ENCODE measurements at regions not wholly inside any gene's neighbourhood (a gene's known extent, or its start where the extent isn't known, plus 50 kb on each side); places are given as distances from the start of the nearest gene placed in this dataset.

DNA sequence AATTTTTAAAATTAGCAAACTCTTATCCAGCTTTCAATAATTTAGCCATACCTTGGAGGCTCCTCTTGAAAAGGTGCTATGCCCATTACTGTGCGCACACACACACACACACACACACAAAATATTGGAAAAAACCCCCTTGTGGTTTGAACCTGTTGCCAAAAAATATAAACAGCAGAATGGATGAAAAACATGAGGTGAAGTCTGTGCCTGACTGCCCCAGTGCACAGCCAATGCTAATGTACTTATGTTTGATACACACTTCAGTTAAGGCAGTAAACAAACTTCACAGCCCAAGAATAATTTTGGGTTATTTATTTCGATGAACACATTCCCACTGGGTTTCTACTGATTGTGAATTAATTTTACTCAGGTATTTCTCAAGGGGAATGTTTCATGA, 113.2 kb upstream of the SEM1 start:
- TF ChIP-seq, protein P1, sequence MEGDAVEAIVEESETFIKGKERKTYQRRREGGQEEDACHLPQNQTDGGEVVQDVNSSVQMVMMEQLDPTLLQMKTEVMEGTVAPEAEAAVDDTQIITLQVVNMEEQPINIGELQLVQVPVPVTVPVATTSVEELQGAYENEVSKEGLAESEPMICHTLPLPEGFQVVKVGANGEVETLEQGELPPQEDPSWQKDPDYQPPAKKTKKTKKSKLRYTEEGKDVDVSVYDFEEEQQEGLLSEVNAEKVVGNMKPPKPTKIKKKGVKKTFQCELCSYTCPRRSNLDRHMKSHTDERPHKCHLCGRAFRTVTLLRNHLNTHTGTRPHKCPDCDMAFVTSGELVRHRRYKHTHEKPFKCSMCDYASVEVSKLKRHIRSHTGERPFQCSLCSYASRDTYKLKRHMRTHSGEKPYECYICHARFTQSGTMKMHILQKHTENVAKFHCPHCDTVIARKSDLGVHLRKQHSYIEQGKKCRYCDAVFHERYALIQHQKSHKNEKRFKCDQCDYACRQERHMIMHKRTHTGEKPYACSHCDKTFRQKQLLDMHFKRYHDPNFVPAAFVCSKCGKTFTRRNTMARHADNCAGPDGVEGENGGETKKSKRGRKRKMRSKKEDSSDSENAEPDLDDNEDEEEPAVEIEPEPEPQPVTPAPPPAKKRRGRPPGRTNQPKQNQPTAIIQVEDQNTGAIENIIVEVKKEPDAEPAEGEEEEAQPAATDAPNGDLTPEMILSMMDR (CRISPR knock-in tag; IDR thresholded peaks at IDR 0.05) = no peak
- TF ChIP-seq ZNF547 (CRISPR knock-in tag; IDR thresholded peaks at IDR 0.05) = no peak
- TF ChIP-seq, protein P2, sequence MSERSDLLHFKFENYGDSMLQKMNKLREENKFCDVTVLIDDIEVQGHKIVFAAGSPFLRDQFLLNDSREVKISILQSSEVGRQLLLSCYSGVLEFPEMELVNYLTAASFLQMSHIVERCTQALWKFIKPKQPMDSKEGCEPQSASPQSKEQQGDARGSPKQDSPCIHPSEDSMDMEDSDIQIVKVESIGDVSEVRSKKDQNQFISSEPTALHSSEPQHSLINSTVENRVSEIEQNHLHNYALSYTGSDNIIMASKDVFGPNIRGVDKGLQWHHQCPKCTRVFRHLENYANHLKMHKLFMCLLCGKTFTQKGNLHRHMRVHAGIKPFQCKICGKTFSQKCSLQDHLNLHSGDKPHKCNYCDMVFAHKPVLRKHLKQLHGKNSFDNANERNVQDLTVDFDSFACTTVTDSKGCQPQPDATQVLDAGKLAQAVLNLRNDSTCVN (CRISPR knock-in tag; IDR thresholded peaks at IDR 0.05; ENCODE audit: borderline replicate concordance) = no peak
- TF ChIP-seq BCL6 (CRISPR knock-in tag; IDR thresholded peaks at IDR 0.05) = no peak
- TF ChIP-seq ARID2 (CRISPR knock-in tag; IDR thresholded peaks at IDR 0.05; ENCODE audit: borderline replicate concordance) = no peak
- TF ChIP-seq, protein P3, sequence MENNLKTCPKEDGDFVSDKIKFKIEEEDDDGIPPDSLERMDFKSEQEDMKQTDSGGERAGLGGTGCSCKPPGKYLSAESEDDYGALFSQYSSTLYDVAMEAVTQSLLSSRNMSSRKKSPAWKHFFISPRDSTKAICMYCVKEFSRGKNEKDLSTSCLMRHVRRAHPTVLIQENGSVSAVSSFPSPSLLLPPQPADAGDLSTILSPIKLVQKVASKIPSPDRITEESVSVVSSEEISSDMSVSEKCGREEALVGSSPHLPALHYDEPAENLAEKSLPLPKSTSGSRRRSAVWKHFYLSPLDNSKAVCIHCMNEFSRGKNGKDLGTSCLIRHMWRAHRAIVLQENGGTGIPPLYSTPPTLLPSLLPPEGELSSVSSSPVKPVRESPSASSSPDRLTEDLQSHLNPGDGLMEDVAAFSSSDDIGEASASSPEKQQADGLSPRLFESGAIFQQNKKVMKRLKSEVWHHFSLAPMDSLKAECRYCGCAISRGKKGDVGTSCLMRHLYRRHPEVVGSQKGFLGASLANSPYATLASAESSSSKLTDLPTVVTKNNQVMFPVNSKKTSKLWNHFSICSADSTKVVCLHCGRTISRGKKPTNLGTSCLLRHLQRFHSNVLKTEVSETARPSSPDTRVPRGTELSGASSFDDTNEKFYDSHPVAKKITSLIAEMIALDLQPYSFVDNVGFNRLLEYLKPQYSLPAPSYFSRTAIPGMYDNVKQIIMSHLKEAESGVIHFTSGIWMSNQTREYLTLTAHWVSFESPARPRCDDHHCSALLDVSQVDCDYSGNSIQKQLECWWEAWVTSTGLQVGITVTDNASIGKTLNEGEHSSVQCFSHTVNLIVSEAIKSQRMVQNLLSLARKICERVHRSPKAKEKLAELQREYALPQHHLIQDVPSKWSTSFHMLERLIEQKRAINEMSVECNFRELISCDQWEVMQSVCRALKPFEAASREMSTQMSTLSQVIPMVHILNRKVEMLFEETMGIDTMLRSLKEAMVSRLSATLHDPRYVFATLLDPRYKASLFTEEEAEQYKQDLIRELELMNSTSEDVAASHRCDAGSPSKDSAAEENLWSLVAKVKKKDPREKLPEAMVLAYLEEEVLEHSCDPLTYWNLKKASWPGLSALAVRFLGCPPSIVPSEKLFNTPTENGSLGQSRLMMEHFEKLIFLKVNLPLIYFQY (CRISPR knock-in tag; IDR thresholded peaks at IDR 0.05; ENCODE audit: borderline replicate concordance) = no peak
- no peak for TF ChIP-seq FOXA3 (CRISPR knock-in tag; IDR thresholded peaks at IDR 0.05)
- TF ChIP-seq, protein P4, sequence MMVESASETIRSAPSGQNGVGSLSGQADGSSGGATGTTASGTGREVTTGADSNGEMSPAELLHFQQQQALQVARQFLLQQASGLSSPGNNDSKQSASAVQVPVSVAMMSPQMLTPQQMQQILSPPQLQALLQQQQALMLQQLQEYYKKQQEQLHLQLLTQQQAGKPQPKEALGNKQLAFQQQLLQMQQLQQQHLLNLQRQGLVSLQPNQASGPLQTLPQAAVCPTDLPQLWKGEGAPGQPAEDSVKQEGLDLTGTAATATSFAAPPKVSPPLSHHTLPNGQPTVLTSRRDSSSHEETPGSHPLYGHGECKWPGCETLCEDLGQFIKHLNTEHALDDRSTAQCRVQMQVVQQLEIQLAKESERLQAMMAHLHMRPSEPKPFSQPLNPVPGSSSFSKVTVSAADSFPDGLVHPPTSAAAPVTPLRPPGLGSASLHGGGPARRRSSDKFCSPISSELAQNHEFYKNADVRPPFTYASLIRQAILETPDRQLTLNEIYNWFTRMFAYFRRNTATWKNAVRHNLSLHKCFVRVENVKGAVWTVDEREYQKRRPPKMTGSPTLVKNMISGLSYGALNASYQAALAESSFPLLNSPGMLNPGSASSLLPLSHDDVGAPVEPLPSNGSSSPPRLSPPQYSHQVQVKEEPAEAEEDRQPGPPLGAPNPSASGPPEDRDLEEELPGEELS (CRISPR knock-in tag; IDR thresholded peaks at IDR 0.05) = no peak
- TF ChIP-seq TAF1 (CRISPR knock-in tag; IDR thresholded peaks at IDR 0.05) = no peak
- no peak for TF ChIP-seq FOXM1 (CRISPR knock-in tag; IDR thresholded peaks at IDR 0.05)
- TF ChIP-seq KDM1A (CRISPR knock-in tag; IDR thresholded peaks at IDR 0.05) = no peak
- no peak for TF ChIP-seq PHF5A (CRISPR knock-in tag; IDR thresholded peaks at IDR 0.05; ENCODE audit: low read depth, unreplicated experiment)
- no peak for TF ChIP-seq TRIM24 (CRISPR knock-in tag; IDR thresholded peaks at IDR 0.05)
- no peak for TF ChIP-seq CCAR2 (optimal IDR thresholded peaks at IDR 0.05; ENCODE audit: low read depth, low read length)
